Stimulated activated CD4-positive, alpha-beta T cell treated with anti-CD3 and anti-CD28 coated beads, TNF-alpha, amount 100 ng/mL, for 48 hours (primary cell): ENCODE measurements at regions not wholly inside any gene's neighbourhood (a gene's known extent, or its start where the extent isn't known, plus 50 kb on each side); places are given as distances from the start of the nearest gene placed in this dataset.

Experiments used
- DNase-seq, 3 donors: peaks; one replicate each; pipeline ENCODE4 v3.0.0-alpha.2; 2020; ENCODE audit warnings: low read depth in 3 of 3

GRCh38 chr6:144820270-144820669, 535.1 kb downstream of the UTRN start:
- no peak for DNase-seq

GRCh38 chr6:144823131-144823530, 538.0 kb downstream of the UTRN start:
- no peak for DNase-seq

- DNase-seq = no peak
These were observed 538.9 kb downstream of the UTRN start for GRCh38 chr6:144824018-144824417.

GRCh38 chr6:144834426-144835038, 549.4 kb downstream of the UTRN start:
- DNase-seq = no peak

- no peak for DNase-seq
These were observed 550.3 kb downstream of the UTRN start for GRCh38 chr6:144835322-144835973.

GRCh38 chr6:144840619-144841018, 555.5 kb downstream of the UTRN start:
- DNase-seq = no peak

- DNase-seq = no peak
These were observed 558.6 kb downstream of the UTRN start for GRCh38 chr6:144843701-144844100.

- no peak for DNase-seq
These were observed 559.5 kb downstream of the UTRN start for GRCh38 chr6:144844596-144844995.

GRCh38 chr6:144845186-144845585, 560.1 kb downstream of the UTRN start:
- DNase-seq = no peak

GRCh38 chr6:144847916-144848315, 562.8 kb downstream of the UTRN start:
- no peak for DNase-seq

GRCh38 chr6:144849920-144850319, 564.8 kb downstream of the UTRN start:
- no peak for DNase-seq

- no peak for DNase-seq
These were observed 568.5 kb downstream of the UTRN start for GRCh38 chr6:144853603-144854002.

GRCh38 chr6:144854654-144855053, 569.5 kb downstream of the UTRN start:
- no peak for DNase-seq

GRCh38 chr6:144855375-144855774, 570.2 kb downstream of the UTRN start:
- no peak for DNase-seq

GRCh38 chr6:144855812-144856531, 570.8 kb downstream of the UTRN start:
- no peak for DNase-seq

GRCh38 chr6:144856622-144857021, 571.5 kb downstream of the UTRN start:
- no peak for DNase-seq

- DNase-seq = no peak
These were observed 572.0 kb downstream of the UTRN start for GRCh38 chr6:144857086-144857485.

- no peak for DNase-seq
These were observed 577.6 kb downstream of the UTRN start for GRCh38 chr6:144862769-144863168.

GRCh38 chr6:144867761-144868160, 582.6 kb downstream of the UTRN start:
- no peak for DNase-seq

- DNase-seq = no peak
These were observed 585.6 kb downstream of the UTRN start for GRCh38 chr6:144870782-144871181.

GRCh38 chr6:144873623-144874378, 588.7 kb downstream of the UTRN start:
- no peak for DNase-seq

- no peak for DNase-seq
These were observed 591.6 kb downstream of the UTRN start for GRCh38 chr6:144876689-144877088.
